Liver (tissue), 8 donors: ENCODE measurements at regions not wholly inside any gene's neighbourhood (a gene's known extent, or its start where the extent isn't known, plus 50 kb on each side); places are given as distances from the start of the nearest gene placed in this dataset.

Experiments used
- DNase-seq: peaks from one replicate; pipeline ENCODE4 v3.0.0-alpha.2; 2017; ENCODE audit warnings: low spot score
- H3K27ac ChIP-seq, 2 donors: one replicate each; pipeline ENCODE4 v1.7.0; 2013; ENCODE audit warnings: inconsistent platforms in 2 of 2, low read length in 2 of 2, control low read depth in 1 of 2, low read depth in 1 of 2, mild to moderate bottlenecking in 1 of 2
- H3K27me3 ChIP-seq, 4 donors: one replicate each; pipeline versions ENCODE4 v1.6.1 to v1.7.0; 2013; ENCODE audit warnings: low read length in 3 of 4, inconsistent platforms in 1 of 4, mild to moderate bottlenecking in 1 of 4, moderate library complexity in 1 of 4; ENCODE audit not compliant: control insufficient read depth in 4 of 4, insufficient read depth in 4 of 4
- H3K36me3 ChIP-seq, 4 donors: one replicate each; pipeline versions ENCODE4 v1.6.1 to v1.7.0; 2013; ENCODE audit warnings: low read length in 3 of 4, mild to moderate bottlenecking in 3 of 4, low read depth in 1 of 4, moderate library complexity in 1 of 4; ENCODE audit not compliant: control insufficient read depth in 4 of 4, insufficient read depth in 3 of 4
- H3K4me1 ChIP-seq, 4 donors: one replicate each; pipeline versions ENCODE4 v1.6.1 to v1.7.0; 2013; ENCODE audit warnings: low read length in 3 of 4, mild to moderate bottlenecking in 3 of 4, moderate library complexity in 1 of 4; ENCODE audit not compliant: control insufficient read depth in 4 of 4, insufficient read depth in 4 of 4
- H3K4me3 ChIP-seq, 3 donors: one replicate each; pipeline versions ENCODE4 v1.6.1 to v1.7.0; 2013; ENCODE audit warnings: low read length in 3 of 3, control low read depth in 1 of 3, low read depth in 1 of 3, mild to moderate bottlenecking in 1 of 3
- H3K9ac ChIP-seq, 2 donors: one replicate each; pipeline ENCODE4 v1.7.0; 2013; ENCODE audit warnings: low read length in 2 of 2, mild to moderate bottlenecking in 2 of 2, moderate library complexity in 2 of 2, control low read depth in 1 of 2, low read depth in 1 of 2
- H3K9me3 ChIP-seq, 4 donors: one replicate each; pipeline versions ENCODE4 v1.6.1 to v1.7.0; 2013; ENCODE audit warnings: low read length in 3 of 4; ENCODE audit not compliant: control insufficient read depth in 4 of 4
- ATF3 ChIP-seq: IDR thresholded peaks from 2 replicates; pipeline ENCODE4 v1.6.1; 2016; ENCODE audit warnings: antibody characterized with exemption
- EGR1 ChIP-seq, 2 donors: IDR thresholded peaks; 2 replicates each; pipeline ENCODE4 v1.6.1; 2016 to 2018; ENCODE audit warnings: antibody characterized with exemption in 2 of 2, low read depth in 2 of 2
- FOXA1 ChIP-seq: IDR thresholded peaks from 2 replicates; pipeline ENCODE4 v1.6.1; 2016; ENCODE audit warnings: antibody characterized with exemption
- FOXA2 ChIP-seq: IDR thresholded peaks from 2 replicates; pipeline ENCODE4 v1.6.1; 2016; ENCODE audit warnings: antibody characterized with exemption
- GABPA ChIP-seq, 2 donors: IDR thresholded peaks in 1 of 2; conservative IDR thresholded peaks in 1 of 2; 2 replicates each; pipeline ENCODE4 v1.6.1; 2016; ENCODE audit warnings: antibody characterized with exemption in 2 of 2, mild to moderate bottlenecking in 1 of 2, moderate library complexity in 1 of 2
- HNF4G ChIP-seq: IDR thresholded peaks from 2 replicates; pipeline ENCODE4 v1.6.1; 2016; ENCODE audit warnings: antibody characterized with exemption
- JUND ChIP-seq, 2 donors: IDR thresholded peaks; 2 replicates each; pipeline ENCODE4 v1.6.1; 2016; ENCODE audit warnings: antibody characterized with exemption in 2 of 2
- MAX ChIP-seq: IDR thresholded peaks from 2 replicates; pipeline ENCODE4 v1.6.1; 2016; ENCODE audit warnings: antibody characterized with exemption
- NR2F2 ChIP-seq: IDR thresholded peaks from 2 replicates; pipeline ENCODE4 v1.6.1; 2016; ENCODE audit warnings: antibody characterized with exemption
- RAD21 ChIP-seq, 2 donors: IDR thresholded peaks; 2 replicates each; pipeline ENCODE4 v1.6.1; 2016; ENCODE audit warnings: antibody characterized with exemption in 2 of 2, mild to moderate bottlenecking in 2 of 2
- RXRA ChIP-seq, 2 donors: IDR thresholded peaks; 2 replicates each; pipeline ENCODE4 v1.6.1; 2017 to 2018; ENCODE audit warnings: antibody characterized with exemption in 2 of 2, mild to moderate bottlenecking in 1 of 2
- SP1 ChIP-seq: IDR thresholded peaks from 2 replicates; pipeline ENCODE4 v1.6.1; 2018; ENCODE audit warnings: antibody characterized with exemption, mild to moderate bottlenecking
- TAF1 ChIP-seq: conservative IDR thresholded peaks from 2 replicates; pipeline ENCODE4 v1.6.1; 2016; ENCODE audit warnings: antibody characterized with exemption, mild to moderate bottlenecking
- YY1 ChIP-seq: IDR thresholded peaks from 2 replicates; pipeline ENCODE4 v1.6.1; 2016; ENCODE audit warnings: antibody characterized with exemption, mild to moderate bottlenecking
- WGBS: extraction: QIAGEN DNeasy Blood & Tissue Kit; methylation state at CpG from one replicate; pipeline ENCODE4 v1.1.7; 2013; 5-methylcytosine and 5-hydroxymethylcytosine counted together
- TF ChIP-seq, protein P1 (sequence below): IDR thresholded peaks from 2 replicates; pipeline ENCODE4 v1.6.1; 2016; ENCODE audit warnings: antibody characterized with exemption
- TF ChIP-seq, protein P2 (sequence below): fragments of 150-350 bp; IDR thresholded peaks from 2 replicates; pipeline ENCODE4 v1.5.1; 2017; ENCODE audit warnings: improper control_type of control experiment, low read depth, low read length; ENCODE audit not compliant: missing input control
- TF ChIP-seq, protein P3 (sequence below): IDR thresholded peaks from 2 replicates; pipeline ENCODE4 v1.6.1; 2016; ENCODE audit warnings: antibody characterized with exemption, mild to moderate bottlenecking
- donor health status: healthy.
- donor health status: healthy.
- donor health status: healthy.
- donor health status: healthy.
- donor health status: healthy.

DNA sequence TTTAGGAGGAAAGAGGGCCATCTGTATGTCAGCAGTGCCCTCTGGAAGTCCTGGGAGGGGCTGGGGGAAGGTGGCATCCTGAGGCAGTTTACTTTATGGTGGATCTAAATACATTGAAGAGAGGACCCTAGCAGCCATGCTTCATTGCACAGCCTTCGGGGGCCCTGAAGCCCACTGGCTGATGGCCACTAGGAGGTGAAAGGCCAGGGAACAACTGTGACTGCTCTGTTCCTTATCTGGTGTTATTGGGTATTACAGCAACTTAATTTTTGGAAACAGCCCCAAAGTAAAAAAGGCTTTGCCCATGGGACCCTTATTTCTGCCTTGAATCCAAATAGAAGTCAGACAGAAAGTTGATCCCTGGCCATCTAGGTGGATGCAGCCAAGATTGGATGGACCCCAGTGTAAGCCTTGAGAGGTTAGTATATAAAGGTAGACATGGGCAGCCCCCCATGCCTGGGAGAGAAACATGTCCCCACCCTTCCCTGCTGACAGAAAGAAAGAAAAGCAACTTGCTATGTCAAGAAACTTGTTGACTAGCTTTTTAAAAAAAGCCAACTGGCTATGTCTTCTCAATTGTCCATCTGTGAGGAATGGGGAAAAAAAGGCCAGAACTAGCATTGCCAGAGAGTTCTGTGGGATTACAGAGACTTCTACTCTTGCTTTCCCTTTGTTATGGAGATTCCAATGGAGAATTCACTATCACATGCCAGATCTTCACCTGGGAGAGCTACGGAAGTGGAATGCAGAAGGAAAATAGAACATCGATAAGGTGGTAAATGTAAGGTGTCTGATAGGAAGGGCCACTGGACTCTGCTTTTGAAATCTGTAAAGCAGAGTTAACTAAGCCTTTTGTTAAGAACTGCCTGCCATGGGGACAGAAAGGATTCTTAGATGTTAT lies 58.6 kb upstream of the OSR1 start:
- H3K4me3 ChIP-seq = no peak overlapping the region
- TF ChIP-seq JUND (IDR thresholded peaks at IDR 0.05) (no peak), FOXA2 (no peak), HNF4G (no peak), TAF1 (no peak), FOXA1 (no peak), EGR1 (IDR thresholded peaks at IDR 0.05; ENCODE audit: low read depth in 2 of 2) (no peak), ATF3 (no peak), MAX (no peak), RAD21 (IDR thresholded peaks at IDR 0.05) (no peak), GABPA (IDR thresholded peaks at IDR 0.05 in 1 of 2, conservative IDR thresholded peaks at IDR 0.05 in 1 of 2) (no peak), RXRA (IDR thresholded peaks at IDR 0.05) (no peak), SP1 (no peak), NR2F2 (no peak), YY1 (no peak)
- TF ChIP-seq, protein P1, sequence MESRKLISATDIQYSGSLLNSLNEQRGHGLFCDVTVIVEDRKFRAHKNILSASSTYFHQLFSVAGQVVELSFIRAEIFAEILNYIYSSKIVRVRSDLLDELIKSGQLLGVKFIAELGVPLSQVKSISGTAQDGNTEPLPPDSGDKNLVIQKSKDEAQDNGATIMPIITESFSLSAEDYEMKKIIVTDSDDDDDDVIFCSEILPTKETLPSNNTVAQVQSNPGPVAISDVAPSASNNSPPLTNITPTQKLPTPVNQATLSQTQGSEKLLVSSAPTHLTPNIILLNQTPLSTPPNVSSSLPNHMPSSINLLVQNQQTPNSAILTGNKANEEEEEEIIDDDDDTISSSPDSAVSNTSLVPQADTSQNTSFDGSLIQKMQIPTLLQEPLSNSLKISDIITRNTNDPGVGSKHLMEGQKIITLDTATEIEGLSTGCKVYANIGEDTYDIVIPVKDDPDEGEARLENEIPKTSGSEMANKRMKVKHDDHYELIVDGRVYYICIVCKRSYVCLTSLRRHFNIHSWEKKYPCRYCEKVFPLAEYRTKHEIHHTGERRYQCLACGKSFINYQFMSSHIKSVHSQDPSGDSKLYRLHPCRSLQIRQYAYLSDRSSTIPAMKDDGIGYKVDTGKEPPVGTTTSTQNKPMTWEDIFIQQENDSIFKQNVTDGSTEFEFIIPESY = no peak
- TF ChIP-seq, protein P2, sequence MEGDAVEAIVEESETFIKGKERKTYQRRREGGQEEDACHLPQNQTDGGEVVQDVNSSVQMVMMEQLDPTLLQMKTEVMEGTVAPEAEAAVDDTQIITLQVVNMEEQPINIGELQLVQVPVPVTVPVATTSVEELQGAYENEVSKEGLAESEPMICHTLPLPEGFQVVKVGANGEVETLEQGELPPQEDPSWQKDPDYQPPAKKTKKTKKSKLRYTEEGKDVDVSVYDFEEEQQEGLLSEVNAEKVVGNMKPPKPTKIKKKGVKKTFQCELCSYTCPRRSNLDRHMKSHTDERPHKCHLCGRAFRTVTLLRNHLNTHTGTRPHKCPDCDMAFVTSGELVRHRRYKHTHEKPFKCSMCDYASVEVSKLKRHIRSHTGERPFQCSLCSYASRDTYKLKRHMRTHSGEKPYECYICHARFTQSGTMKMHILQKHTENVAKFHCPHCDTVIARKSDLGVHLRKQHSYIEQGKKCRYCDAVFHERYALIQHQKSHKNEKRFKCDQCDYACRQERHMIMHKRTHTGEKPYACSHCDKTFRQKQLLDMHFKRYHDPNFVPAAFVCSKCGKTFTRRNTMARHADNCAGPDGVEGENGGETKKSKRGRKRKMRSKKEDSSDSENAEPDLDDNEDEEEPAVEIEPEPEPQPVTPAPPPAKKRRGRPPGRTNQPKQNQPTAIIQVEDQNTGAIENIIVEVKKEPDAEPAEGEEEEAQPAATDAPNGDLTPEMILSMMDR = no peak
- TF ChIP-seq, protein P3, sequence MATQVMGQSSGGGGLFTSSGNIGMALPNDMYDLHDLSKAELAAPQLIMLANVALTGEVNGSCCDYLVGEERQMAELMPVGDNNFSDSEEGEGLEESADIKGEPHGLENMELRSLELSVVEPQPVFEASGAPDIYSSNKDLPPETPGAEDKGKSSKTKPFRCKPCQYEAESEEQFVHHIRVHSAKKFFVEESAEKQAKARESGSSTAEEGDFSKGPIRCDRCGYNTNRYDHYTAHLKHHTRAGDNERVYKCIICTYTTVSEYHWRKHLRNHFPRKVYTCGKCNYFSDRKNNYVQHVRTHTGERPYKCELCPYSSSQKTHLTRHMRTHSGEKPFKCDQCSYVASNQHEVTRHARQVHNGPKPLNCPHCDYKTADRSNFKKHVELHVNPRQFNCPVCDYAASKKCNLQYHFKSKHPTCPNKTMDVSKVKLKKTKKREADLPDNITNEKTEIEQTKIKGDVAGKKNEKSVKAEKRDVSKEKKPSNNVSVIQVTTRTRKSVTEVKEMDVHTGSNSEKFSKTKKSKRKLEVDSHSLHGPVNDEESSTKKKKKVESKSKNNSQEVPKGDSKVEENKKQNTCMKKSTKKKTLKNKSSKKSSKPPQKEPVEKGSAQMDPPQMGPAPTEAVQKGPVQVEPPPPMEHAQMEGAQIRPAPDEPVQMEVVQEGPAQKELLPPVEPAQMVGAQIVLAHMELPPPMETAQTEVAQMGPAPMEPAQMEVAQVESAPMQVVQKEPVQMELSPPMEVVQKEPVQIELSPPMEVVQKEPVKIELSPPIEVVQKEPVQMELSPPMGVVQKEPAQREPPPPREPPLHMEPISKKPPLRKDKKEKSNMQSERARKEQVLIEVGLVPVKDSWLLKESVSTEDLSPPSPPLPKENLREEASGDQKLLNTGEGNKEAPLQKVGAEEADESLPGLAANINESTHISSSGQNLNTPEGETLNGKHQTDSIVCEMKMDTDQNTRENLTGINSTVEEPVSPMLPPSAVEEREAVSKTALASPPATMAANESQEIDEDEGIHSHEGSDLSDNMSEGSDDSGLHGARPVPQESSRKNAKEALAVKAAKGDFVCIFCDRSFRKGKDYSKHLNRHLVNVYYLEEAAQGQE = no peak
- H3K4me1 ChIP-seq = no peaks in the 10 kb centered on the region
- no peak overlapping the region for H3K27ac ChIP-seq
- H3K27me3 ChIP-seq = no peaks in the 10 kb centered on the region
- peaks cover 0 to 1% (median 0%) of the 10 kb centered on the region in 4 donors for H3K9me3 ChIP-seq
- H3K9ac ChIP-seq = no peak overlapping the region
- 48% methylated on average over 3 of the region's 3 CpGs for WGBS
- H3K36me3 ChIP-seq = no peaks in the 10 kb centered on the region
- no peak for DNase-seq
